Amniotic epithelial cell (primary cell): ENCODE measurements at regions not wholly inside any gene's neighbourhood (a gene's known extent, or its start where the extent isn't known, plus 50 kb on each side); places are given as distances from the start of the nearest gene placed in this dataset.
A peak's percentile ranks its signal among the peaks of the same experiment; 100 is the strongest.

Experiments
- DNase-seq: peaks from one replicate; pipeline ENCODE4 v3.0.0-alpha.2; 2010; ENCODE audit warnings: low read depth

DNA sequence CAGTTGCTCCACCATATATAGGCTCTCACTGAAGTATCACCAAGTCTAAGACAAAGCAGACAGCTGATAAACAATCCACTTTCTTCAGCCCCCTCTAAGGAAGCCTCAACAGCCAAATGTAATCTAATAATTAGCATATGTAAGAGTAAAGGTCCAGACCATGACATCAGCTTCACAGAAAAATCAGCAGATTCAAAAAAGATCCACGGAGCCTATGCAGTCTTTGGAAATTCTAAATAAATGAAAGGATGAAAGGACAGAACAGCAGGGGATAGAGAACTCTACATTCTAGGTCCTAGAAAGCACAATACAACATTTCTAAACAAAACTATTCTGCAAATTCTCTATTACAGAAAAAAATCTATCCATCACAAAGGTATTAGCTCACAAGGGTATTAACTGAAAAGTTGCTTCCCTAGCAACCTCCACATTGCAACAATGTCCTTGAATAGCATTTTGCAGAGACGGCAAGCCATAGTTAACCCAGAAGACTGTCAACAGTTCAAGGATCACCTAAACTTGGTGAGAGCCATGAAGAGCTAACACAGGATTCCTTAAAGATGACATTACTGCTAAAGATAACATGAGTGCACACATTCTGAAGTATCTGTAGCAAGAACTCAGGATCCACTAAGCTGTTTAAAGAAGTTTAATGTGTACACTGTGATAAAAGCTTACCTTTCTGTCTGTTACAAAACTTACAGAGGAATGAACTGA is 74.3 kb downstream of the SIPA1L2 start:
- peak; percentile 47 for DNase-seq

DNA sequence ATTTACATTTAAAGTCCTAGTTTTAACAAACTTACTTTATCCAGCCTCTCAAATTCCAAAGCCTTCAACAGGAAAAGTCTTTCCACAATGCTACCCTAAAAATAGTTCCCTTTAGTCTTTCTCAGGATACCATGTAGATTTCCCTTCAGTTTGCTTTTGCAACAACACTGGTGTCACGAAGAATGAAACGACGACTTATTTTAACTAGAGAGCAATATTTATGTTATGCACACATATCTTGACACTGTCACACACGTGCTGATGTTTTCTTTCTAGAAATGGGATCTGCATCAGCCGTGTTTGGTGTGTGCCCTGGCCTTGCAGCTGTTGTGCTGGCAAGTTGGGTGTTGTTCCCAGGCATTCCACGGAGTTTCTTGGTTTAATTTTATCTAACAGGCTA is 75.5 kb downstream of the SIPA1L2 start:
- DNase-seq = no peak

DNA sequence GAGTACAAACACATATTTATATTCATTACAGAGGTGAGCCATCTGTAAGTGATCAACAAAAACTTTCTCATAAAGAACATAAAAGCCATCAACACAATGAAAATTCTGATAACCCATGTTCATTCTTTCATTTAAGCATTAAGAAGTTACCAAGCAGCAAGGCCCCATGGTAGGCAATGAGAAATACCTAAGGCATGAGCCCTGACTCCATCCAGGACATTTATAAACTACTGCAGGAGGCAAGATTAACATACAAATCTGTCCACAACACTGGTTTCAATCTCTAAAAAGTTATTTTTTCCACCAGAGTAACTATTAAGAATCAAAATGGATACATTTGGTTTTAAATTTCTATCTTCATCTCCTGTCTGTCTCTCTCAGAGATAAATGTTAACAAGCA is 76.1 kb downstream of the SIPA1L2 start:
- peak; percentile 51 for DNase-seq

DNA sequence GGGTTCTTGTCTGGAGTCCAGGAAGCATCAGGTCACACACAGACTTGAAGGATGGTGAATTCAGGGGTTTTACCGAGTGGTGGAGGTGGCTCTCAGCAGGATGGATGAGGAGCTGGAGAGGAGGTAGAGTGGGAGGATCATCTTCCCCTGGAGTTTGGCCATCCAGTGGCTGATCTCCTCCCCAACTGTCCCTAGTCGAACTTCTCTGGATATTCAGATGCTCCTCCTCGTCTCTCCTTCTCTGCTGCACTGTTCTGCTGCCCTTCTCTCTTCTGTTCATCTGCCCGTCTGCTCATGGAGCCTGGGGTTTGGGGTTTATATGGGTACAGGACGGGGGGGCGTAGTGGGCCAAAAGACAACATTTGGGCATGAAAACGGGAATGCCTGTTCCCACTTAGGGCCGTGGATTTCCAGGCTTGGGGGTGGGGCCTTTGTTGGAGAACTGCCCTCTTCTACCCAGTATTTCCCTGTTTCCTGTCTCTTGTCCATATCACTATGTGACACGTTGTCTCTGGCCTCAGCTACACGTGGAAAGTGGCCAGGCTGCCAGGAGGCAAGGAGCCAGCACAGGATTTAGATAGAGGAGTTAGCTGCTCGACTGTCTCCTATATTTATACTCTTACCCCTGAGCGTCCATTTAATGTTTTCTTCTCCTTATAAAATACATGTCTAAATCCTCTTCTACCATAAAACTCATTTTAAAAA is 76.7 kb downstream of the SIPA1L2 start:
- DNase-seq = peak; percentile 47

DNA sequence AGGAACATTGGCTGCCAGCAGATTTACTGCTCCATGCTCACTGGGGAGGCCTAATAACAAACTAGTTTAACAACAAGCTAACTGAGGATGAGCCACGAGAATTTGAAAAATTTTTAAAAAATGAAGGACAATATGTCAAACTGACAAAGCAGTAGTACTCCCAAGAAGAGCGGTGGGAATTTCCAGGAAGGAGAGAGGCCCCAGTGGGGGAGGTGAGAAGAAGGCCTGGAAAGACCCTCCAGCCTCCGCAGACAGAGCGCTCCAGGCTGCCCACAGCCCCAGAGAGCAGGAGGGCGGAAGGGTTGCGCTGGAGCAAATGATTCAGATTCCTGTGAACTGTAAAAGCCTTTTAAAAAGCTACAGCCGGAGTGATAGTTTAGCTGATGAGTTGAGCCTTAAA is 78.5 kb downstream of the SIPA1L2 start:
- peak; percentile 71 for DNase-seq

DNA sequence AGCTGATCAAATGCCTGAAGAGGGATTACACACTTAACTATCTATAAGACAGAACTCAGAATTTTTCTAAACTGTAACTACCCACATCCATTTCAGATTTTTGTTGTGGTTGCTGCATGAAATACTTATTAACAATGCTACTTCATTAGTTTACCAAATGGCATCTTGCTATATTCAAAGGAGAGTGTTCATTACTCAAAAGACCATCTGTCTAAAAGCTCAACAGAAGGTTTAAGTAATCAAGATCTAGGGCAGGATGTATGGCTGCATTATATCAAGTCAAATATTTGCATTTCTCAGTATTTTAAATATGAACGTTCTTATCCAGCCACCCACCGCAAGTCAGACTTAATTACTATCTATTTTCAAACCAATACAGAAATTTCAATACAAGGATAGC is 79.9 kb downstream of the SIPA1L2 start:
- DNase-seq = no peak

DNA sequence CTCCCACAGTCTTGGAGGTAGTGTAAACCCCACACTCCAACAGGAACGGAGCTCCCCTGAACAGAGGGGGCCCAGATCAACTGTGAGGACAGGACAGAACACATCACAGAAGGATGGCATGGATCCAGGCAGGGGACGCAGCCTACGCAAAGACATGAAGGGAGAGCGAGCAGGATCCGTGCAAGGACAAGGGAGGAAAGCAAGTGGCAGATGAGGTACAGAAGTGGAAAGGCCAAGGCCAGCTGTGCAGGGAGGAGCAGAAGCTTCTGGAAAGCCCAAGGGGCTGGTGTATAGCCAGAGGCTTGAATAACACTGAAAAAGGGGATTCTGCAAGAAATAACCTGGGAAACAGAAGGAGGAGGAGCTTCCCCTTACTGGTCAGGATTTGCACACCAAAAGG is 81.2 kb downstream of the SIPA1L2 start:
- DNase-seq = no peak

DNA sequence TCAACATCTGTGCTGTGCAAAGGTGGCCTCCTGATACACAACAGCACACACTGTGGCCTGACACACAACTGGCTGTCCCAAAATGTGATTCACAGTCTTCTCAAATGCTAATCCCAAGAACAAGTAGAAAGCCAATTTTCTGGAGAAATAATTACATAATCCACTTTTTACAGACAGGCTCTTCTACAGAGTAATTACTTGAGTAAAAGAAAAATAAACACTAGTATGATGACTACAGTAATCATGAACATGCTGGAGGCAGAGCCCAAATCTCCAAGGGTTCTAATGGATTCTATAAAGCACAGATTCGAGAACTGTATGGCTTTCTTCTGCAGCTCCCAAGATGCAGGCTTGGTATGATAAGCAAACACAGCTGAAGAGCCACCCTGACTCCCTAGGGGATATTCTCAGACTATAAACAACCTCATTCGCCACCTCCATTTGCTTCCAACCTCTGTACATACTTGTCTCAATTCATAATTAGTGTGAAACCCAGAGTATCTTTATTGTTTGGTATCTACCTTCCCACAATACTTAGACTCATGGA is 81.9 kb downstream of the SIPA1L2 start:
- DNase-seq = no peak

DNA sequence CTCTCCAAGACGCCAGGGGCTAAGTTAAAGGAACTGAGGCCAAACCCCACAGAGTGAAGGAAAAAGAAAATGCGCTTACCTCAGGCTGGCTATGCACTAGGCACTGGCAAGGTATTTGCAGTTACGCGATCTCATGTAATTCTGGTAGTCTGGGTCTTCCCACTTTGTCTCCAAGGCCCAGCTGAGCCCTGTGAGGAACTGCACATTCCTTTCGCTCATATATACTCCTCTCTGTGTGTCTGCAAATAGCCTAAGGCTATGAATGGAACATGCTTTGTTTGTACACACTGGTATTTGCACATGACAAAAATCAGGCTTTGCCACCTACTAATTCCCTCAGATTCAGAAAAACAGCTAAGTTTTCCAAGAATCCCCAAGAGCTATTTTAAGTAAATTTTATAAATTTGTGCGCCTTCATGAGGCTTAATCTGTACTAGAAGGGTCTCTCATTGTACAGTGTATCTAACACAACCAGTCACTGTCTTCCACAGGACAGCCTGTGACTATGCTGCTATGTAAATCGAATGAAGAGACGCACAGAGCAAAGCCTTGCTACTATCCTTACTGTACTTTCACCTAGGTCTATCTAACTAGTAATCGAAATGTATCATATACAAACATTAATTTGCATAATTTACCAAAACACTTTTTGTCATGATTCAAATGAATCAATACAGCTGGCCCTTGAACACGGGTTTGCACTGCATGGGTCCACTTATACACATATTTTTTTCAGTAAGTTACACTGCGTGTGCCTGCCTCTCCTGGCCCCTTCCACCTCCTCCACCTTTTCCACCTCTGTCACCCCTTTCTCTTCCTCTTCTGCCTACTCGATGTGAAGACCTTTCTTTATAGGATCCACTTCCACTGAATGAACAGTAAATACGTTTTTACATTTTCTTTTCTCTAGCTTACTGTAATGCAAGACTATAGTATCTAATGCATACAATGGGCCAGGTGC is 87.0 kb downstream of the SIPA1L2 start:
- no peak for DNase-seq

DNA sequence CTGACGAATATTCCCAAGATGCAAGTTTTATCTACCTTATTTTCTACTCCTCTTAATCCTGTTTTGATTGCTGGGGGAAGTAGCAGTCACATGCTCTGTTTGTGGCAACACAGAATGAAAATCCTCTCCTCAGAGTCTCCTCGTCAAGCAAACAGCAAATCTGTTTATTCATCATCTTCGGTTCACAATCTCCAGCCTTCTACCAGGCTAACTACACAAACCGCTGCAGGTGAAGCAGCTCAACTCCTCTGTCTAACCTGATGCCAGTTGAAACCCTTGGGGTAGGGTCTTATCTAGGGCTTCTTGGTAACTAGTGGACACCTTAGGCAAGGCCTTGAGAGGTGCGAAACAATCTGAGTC is 91.0 kb downstream of the SIPA1L2 start:
- DNase-seq = no peak

DNA sequence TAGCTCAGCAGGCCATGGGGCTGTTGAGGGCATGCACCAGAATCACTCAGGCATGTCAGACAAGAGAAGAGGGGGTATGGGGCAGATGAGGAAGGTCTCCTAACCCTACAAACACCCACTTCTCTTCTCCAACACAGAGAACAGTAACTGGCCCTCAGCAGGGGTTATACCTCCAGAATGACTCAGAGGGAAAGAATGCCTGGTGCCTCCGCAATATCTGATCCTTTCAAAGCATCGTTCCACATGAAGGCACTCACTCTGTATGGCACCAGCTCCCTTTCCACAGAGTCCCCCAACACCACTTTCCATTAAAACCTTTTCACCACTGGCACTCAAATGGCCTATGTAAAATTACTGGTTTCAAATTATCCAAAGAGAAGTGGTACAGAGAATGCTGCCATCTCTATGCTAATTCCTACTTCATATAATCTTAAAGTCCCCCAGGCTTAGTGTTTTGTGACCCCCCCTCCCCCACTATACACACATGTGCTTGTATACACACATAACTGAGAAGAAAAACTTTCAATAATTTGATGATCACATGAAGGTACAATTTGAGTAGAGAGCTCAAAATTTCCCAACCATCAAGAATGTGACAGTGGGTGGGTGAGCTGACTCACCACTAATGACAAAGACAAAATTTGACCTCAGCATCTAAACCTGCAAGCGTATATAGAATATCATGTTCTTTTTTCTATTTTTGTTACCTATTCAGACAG is 91.5 kb downstream of the SIPA1L2 start:
- DNase-seq = peak; percentile 43

DNA sequence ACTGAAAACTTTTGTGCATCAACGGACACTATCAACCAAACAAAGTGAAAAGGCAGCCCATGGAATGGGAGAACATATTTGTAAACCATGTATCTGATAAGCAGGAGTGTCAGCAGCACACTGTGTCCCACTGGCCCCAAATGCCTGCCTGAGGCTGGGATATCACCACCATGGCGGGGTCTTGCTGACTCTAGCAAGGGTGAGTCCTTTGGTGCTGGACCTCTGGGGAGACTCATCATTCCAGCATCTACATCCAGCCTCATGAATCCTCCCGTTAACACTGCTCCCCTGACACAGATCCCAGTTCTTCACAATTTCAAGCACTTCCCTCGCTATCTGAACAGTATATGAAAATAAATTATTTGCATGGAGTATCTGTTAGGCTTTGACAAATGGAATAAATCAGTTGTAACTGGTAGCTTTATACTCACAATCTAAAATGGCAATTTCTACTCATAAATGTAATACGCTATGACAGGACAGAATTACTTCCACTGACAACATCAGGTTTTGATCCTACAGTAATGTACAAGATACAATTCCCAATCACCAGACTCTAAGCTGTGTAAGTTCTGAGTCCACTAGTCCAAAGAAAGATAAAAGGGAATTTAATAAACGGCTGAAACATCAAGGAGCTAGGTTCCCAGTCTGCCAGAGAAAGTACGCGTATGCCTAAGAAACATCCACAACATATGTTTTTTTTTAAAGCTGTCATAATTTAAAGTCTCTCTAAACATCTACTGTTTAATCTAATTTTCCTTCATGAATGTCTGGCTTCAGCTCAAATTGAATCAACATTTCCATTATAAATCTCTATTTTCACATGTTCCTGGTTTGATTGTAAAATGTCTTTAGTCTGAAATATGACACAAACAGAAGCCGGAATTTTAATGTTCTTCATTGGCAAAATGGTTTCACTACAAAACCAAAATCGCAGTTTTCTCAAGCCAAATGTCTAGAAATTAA is 95.1 kb downstream of the SIPA1L2 start:
- DNase-seq = no peak

DNA sequence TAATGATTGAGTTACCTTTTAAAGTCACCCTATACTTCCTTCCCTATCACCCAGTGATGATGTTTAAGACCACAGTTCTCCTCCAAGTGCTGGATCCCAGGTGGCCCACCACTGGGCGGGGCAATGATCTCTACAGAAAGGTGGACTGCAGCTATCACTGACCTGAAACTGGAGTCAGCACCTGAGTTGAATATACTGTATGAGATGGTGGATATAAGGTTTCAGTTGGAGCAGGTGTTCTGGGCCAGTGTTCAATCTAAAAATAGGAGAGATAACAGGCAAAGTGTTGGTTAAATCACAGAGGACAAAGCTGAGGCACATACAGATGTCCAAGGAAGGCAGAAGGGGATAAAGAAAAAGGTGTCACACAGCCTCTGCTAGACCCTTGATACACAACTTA is 96.6 kb downstream of the SIPA1L2 start:
- DNase-seq = no peak

DNA sequence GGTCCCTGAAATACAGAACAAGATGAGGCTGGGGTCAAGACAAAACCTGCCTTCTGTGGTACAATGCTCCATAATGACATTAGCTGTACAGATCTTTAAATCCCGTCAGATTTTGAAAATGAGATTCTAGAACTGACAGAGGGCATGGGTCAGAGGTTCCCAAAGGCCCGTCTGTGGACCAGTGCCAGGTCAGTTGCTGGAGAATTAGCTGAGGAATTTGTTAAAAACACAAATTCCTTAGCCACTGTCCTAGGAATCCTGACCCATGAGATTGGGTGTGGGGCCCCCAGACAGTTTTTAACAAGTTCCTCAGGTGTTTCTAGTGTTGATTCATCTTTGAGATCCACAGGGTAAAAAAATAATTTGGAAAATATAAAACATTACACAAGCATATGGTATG is 97.0 kb downstream of the SIPA1L2 start:
- no peak for DNase-seq

DNA sequence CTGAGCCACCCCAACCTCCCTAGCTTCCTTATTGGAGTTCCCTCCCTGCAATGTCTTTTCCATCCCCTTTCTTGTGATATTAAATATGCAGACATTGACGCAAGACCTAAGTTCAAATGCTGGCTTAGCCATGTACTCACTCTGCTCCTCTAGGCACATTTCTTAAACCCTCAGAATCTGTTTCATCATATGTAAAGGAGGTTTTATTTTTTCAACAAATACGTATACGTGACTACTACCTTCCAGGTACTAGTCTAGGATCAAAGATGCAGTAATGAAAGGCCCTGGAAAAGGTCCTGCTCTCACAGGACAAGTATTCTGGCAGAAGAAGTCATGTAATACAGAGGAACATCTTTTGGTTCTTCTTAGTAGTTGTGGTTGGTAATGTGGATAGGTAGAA is 98.6 kb downstream of the SIPA1L2 start:
- no peak for DNase-seq

DNA sequence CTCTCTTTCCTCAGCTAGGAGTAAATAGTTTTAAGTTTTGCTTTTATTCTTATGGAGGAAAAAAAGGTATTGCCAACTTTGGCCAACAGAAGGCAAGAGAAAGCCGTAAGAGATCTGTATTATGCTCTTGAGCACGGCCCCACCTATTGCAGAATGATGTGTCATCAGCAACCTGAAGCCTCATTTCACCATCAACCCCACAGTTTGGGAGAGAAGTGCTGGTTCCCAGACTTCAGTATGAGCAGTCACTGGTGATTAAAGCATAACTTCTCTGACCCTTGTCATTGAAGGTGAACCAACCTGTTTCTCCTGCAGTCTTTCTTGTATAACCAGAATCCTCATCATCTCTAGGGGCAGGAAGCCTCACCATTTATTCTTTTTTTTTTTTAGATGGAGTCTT is 100.2 kb downstream of the SIPA1L2 start:
- DNase-seq = peak; percentile 45

DNA sequence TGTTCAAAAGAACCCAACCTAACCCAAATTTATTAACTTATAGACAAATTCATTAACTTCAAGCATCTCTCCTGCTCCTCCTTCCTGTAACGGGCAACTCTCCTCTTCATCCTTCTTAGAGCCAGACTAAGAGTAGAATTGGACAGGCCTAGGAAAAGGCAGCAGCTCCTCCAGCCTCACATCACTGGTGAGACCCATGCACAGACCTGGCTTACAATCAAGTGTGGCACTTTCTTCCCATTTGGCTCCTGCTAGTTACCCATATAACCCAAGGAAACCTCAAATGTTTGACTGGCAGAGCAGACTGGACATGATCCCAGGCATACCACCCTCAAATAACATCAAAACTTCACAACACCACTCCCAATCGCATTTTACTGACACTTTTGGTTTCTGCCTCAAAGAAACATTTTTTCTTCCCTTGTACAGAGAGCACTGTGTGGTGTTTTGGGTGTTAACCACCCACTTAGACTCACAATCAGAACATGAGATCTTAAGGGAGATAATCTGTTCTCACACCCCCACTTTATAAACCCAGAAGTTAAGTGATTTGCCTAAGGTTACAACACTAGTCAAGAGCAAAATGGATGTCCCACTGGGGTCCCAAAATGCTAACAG is 101.4 kb downstream of the SIPA1L2 start:
- DNase-seq = no peak

DNA sequence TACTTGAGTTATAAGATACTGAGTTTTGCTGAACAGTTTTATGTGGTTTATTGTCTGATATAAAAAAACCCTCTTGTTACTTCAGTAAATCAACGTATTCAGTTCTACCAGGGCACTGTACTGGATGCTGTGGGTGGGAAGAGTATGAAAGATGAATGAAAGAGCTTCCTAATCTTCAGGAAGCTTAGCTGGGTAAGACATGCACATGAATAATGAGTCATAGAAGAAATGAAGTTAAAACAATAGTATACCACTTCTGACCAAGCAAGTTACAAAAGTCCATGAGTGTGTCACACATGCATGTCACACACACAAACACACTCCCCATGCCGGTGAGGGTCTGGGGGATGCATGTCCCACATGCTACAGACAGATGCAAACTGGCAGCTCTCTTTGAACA is 105.9 kb downstream of the SIPA1L2 start:
- peak; percentile 55 for DNase-seq

DNA sequence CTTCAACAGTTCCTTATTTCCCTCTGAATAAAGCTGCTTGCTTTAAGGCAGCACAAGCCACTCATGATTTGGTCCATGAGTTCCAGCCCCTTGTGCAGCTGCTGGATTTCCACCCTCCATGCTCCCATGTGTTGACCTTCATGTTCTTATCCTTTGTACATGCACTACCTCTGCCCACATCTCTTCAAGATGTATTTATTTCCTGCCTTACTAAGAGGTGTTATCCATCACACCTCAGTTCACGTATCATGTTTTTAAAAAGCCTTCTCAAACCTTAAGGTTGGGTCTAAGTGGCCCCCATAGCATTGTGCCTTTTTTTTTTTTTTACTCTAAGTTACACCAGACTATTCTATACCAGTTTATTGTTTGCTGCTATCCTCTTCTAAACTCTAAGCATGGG is 107.7 kb downstream of the SIPA1L2 start:
- no peak for DNase-seq

DNA sequence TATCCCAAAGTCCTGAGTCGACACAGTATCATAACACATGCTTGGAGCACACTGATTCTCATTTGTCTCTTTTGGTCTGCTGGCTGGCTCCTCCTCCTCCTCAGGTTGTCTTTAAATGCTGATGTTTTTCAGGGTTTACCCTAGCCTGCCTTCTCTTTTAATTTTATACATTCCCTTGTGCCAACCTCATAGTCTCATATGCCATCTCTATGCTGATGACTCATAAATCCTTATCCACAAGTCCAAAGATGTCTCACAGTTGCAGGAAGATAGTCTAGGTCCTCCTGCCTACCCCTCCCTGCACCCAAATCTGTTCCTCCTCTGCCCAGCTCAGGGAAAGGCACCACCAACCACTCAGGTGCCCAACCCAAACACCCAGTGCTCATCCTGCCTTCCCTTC is 108.3 kb downstream of the SIPA1L2 start:
- no peak for DNase-seq
